Testis (tissue), 2 donors: ENCODE measurements at regions not wholly inside any gene's neighbourhood (a gene's known extent, or its start where the extent isn't known, plus 50 kb on each side); places are given as distances from the start of the nearest gene placed in this dataset.

Source experiments
- DNase-seq: peaks from one replicate; pipeline ENCODE4 v3.0.0-alpha.2; 2019
- H3K27ac ChIP-seq, 2 donors: fragments of 200-600 bp; sonication (generic); one replicate each; pipeline ENCODE4 v1.5.1; 2019
- H3K27me3 ChIP-seq: fragments of 200-600 bp; sonication (generic); one replicate; pipeline ENCODE4 v1.5.1; 2019
- H3K36me3 ChIP-seq: fragments of 200-600 bp; sonication (generic); one replicate; pipeline ENCODE4 v1.5.1; 2017; ENCODE audit warnings: low read depth; ENCODE audit errors: missing control alignments
- H3K4me1 ChIP-seq: fragments of 200-600 bp; sonication (generic); one replicate; pipeline ENCODE4 v1.5.1; 2019
- H3K4me3 ChIP-seq, 2 donors: fragments of 200-600 bp; sonication (generic); one replicate each; pipeline ENCODE4 v1.5.1; 2017 to 2019
- H3K9me3 ChIP-seq: fragments of 200-600 bp; sonication (generic); one replicate; pipeline ENCODE4 v1.5.1; 2017
- POLR2A ChIP-seq: fragments of 450-650 bp; IDR thresholded peaks from one replicate; pipeline ENCODE4 v1.6.1; 2017; ENCODE audit warnings: antibody characterized with exemption, mild to moderate bottlenecking, moderate library complexity
- WGBS, 2 donors: methylation state at CpG; one replicate each; pipeline ENCODE4 v1.1.5; 2018; 5-methylcytosine and 5-hydroxymethylcytosine counted together
- intact Hi-C: fragments of 100-400 bp; cut with DNase I; formaldehyde crosslinking; loops from one replicate; pipeline ENCODE4 v1.15.1; 2023; ENCODE audit warnings: low total_unique reads
- TF ChIP-seq, protein P1 (sequence below), 3 experiments: fragments of 450-650 bp in 2 of 3; fragments of 200-600 bp in 1 of 3; sonication (generic) in 1 of 3; IDR thresholded peaks; one replicate each; pipeline ENCODE4 v1.5.1; 2016 to 2019; ENCODE audit warnings: antibody characterized with exemption in 3 of 3, mild to moderate bottlenecking in 2 of 3, moderate library complexity in 1 of 3

DNA sequence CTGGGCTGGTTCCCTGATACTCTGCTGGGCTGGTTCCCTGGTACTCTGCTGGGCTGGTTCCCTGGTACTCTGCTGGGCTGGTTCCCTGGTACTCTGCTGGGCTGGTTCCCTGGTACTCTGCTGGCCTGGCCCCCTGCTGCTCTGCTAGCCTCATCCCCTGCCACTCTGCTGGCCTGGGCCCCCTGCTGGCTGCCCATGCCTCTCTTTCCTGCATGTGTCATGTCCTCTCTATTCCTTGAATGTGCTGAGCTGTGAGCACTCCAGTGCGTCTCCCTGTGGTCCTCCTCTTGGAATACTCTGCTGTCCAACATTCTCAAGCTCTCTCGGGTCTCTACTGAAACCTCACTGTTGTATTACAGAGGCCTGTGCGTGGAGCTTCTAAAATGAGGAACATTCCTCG lies 216.3 kb downstream of the RNF144A start:
- TF ChIP-seq, protein P1, sequence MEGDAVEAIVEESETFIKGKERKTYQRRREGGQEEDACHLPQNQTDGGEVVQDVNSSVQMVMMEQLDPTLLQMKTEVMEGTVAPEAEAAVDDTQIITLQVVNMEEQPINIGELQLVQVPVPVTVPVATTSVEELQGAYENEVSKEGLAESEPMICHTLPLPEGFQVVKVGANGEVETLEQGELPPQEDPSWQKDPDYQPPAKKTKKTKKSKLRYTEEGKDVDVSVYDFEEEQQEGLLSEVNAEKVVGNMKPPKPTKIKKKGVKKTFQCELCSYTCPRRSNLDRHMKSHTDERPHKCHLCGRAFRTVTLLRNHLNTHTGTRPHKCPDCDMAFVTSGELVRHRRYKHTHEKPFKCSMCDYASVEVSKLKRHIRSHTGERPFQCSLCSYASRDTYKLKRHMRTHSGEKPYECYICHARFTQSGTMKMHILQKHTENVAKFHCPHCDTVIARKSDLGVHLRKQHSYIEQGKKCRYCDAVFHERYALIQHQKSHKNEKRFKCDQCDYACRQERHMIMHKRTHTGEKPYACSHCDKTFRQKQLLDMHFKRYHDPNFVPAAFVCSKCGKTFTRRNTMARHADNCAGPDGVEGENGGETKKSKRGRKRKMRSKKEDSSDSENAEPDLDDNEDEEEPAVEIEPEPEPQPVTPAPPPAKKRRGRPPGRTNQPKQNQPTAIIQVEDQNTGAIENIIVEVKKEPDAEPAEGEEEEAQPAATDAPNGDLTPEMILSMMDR (IDR thresholded peaks at IDR 0.05), result no peak
- TF ChIP-seq POLR2A, result no peak
- Histone ChIP-seq H3K36me3 (no peaks in the 10 kb centered on the region), H3K27ac (no peak overlapping the region), H3K27me3 (no peaks in the 10 kb centered on the region), H3K9me3 (no peaks in the 10 kb centered on the region), H3K4me3 (no peak overlapping the region), H3K4me1 (no peaks in the 10 kb centered on the region)
- intact Hi-C loops, result no loop called here
- no peak for DNase-seq
- WGBS, 2 donors, result 95% methylated on average over 4 of the region's 4 CpGs

DNA sequence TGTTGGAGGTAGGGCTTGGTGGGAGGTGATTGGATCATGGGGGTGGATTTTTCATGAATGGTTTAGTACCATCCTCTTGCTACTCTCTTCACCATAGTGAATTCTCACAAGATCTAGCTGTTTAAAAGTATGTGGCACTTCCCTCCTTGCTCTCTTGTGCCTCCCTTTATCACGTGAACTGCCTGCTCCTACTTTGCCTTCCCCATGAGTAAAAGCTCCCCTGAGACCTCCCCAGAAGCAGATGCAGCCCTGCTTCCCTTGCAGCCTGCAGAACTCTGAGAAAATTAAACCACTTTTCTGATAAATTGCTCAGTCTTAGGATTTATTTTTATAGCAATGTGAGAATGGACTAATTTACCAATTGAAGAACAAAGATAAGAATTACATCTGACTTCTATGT lies 223.1 kb downstream of the RNF144A start:
- H3K27me3 ChIP-seq, result no peaks in the 10 kb centered on the region
- H3K27ac ChIP-seq, result no peak overlapping the region
- H3K4me3 ChIP-seq, result no peak overlapping the region
- TF ChIP-seq POLR2A, result no peak
- TF ChIP-seq, protein P1 (IDR thresholded peaks at IDR 0.05), result no peak
- H3K36me3 ChIP-seq, result no peaks in the 10 kb centered on the region
- H3K4me1 ChIP-seq, result no peaks in the 10 kb centered on the region
- whole genome bisulfite sequencing, 2 donors, result 47 to 48% methylated on average over 1 of the region's 1 CpG
- intact Hi-C loops, result no loop called here
- no peak for DNase-seq
- H3K9me3 ChIP-seq, result no peaks in the 10 kb centered on the region

DNA sequence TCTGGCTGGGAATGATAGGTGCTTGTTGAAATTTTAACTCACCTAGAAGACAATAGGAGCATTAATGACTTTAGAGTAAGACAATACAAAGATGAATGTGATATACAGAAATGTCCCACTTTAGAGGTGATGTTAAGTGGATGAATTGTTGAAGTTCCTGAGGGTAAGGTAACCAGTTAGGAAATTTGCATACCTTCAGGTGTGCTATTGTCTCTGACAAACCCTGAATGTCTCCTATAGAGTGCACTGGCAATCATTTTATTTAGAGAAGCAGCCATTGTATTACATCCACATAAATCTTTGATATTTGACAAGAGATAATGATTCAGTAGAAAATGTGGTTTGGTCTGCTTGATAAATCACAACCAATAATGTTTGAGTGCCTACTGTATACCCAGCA lies 228.5 kb downstream of the RNF144A start:
- intact Hi-C loops, result no loop called here
- no peak for DNase-seq
- H3K9me3 ChIP-seq, result no peaks in the 10 kb centered on the region
- H3K4me1 ChIP-seq, result no peaks in the 10 kb centered on the region
- TF ChIP-seq, protein P1 (IDR thresholded peaks at IDR 0.05), result no peak
- TF ChIP-seq POLR2A, result no peak
- H3K36me3 ChIP-seq, result no peaks in the 10 kb centered on the region
- no peak overlapping the region for H3K4me3 ChIP-seq
- no peaks in the 10 kb centered on the region for H3K27me3 ChIP-seq
- H3K27ac ChIP-seq, result no peak overlapping the region

DNA sequence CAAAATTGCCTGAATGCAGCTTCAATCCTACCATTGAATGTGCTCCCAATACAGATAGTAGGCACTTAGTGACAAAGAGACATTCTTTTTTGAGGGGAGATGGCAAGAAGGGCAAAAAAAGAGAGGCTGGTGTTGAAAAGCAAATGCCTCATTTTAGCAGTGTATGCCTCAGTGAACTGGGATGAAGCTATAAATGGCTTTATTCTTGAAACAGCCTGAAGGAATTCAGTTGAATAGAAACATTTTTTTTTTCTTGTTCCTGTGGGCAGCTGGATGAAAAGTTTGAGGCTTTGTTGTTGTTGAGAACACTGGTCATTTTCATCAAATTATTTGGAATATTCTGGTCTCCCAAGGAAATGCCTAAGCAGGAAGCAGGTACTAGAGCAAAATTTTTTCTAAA lies 228.9 kb downstream of the RNF144A start:
- Histone ChIP-seq H3K9me3 (no peaks in the 10 kb centered on the region), H3K4me3 (no peak overlapping the region), H3K27me3 (no peaks in the 10 kb centered on the region), H3K36me3 (no peaks in the 10 kb centered on the region), H3K27ac (no peak overlapping the region), H3K4me1 (no peaks in the 10 kb centered on the region)
- TF ChIP-seq, protein P1 (IDR thresholded peaks at IDR 0.05), result no peak
- no peak for TF ChIP-seq POLR2A
- intact Hi-C loops, result no loop called here
- DNase-seq, result no peak

DNA sequence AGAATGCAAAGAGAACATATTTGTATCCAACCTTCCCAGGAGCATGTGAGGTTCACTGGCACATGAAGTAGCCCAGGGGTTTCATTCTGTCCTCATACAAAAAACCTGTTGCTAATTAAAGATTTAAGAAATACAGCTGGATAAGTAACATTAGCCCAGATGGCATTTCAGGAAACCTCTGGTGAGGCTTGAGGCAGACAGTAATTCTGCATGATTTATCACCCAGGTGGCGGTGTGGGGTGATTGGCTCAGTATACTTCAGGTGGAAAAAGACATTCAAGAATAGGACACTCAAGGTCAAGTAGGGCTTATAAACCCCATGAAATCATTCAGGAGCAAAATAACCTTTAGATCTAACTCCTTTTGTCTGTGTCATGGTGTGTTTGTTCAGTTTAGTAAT lies 237.4 kb downstream of the RNF144A start:
- no peaks in the 10 kb centered on the region for H3K4me1 ChIP-seq
- H3K4me3 ChIP-seq, result no peak overlapping the region
- no peak overlapping the region for H3K27ac ChIP-seq
- no peak for TF ChIP-seq POLR2A
- TF ChIP-seq, protein P1 (IDR thresholded peaks at IDR 0.05), result no peak
- no peaks in the 10 kb centered on the region for H3K36me3 ChIP-seq
- no peak for DNase-seq
- H3K9me3 ChIP-seq, result no peaks in the 10 kb centered on the region
- H3K27me3 ChIP-seq, result no peaks in the 10 kb centered on the region
- 77 to 86% methylated on average over 1 of the region's 1 CpG for WGBS, 2 donors
- intact Hi-C loops, result no loop called here
